ENCODE measurements at regions not wholly inside any gene's neighbourhood (a gene's known extent, or its start where the extent isn't known, plus 50 kb on each side); places are given as distances from the start of the nearest gene placed in this dataset.
A peak's percentile ranks its signal among the peaks of the same experiment; 100 is the strongest.
"Not testable (repeated sequence)": the region's sequence is repeated elsewhere in the genome, so short reads cannot be mapped to it uniquely, and the experiment has no call there.

DNA sequence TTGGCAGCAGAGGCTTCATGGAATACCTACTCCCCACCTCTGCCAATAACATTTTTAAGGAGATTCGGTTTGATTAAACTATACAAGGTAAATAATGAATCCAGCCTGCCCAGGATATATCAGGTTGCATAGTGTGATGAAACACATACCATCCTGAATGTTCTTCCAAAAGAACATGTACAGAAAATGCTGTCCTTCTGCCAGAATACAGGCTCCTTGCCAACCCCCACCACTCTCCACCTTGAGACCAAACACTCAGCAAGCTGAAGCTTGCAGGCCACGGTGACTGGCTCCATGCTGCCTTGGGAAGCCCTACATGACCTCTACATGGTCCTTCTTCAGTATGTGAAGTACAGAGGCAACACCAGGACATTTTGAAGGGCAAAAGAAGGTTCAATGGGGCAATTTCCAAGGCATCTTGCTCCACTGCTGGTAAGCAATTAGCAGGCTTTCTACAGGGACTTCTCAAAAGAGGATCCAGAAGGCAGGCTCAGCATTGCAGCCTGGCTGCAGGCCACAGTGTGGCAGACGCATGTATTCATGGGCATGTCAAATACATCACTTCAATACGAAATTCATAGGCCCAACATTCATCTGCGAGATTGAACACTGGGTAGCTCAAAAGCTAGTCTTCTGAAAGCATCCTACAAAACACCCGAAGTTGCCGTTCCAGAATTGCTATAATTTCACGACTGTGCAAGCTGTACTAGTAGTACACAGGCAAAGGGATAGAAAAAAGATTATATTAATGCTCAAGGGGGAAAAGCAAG, 62.4 kb upstream of the SERP2 start:
- Histone ChIP-seq H3K4me2 (ENCODE audit: unreplicated experiment) (no peak overlapping the region), H3K27me3 (replicated peaks; ENCODE audit: insufficient read depth) (no peaks in the 10 kb centered on the region), H3K27ac (no peak overlapping the region), H2AFZ (no peak overlapping the region), H3F3A (ENCODE audit: insufficient read depth) (peaks cover 32% of the 10 kb centered on the region), H3K4me3 (no peak overlapping the region), H3K4me1 (ENCODE audit: insufficient read depth) (peaks cover 29% of the 10 kb centered on the region), H3K9me2 (ENCODE audit: insufficient read depth) (no peaks in the 10 kb centered on the region), H3K36me3 (ENCODE audit: low read depth) (no peaks in the 10 kb centered on the region), H3K9ac (no peak overlapping the region), H4K20me1 (ENCODE audit: insufficient read depth) (no peaks in the 10 kb centered on the region), H3K79me2 (ENCODE audit: insufficient read depth) (no peaks in the 10 kb centered on the region), H3K9me3 (ENCODE audit: low read depth) (no peaks in the 10 kb centered on the region)
- in situ Hi-C loops (cut with MboI) = no loop called here
- TF ChIP-seq EZH2 (IDR thresholded peaks at IDR 0.05; ENCODE audit: insufficient read depth, poor library complexity, severe bottlenecking) (no peak), EZH2phosphoT487 (IDR thresholded peaks at IDR 0.05; ENCODE audit: insufficient read depth, low read depth) (no peak)
- DNase-seq = peak; percentile 13
- WGBS, 2 experiments (ENCODE audit: low coverage in 1 of 2, low lambda C conversion rate in 2 of 2, missing lambda C conversion rate in 2 of 2) = 93 to 94% methylated on average over 8 of the region's 8 CpGs

DNA sequence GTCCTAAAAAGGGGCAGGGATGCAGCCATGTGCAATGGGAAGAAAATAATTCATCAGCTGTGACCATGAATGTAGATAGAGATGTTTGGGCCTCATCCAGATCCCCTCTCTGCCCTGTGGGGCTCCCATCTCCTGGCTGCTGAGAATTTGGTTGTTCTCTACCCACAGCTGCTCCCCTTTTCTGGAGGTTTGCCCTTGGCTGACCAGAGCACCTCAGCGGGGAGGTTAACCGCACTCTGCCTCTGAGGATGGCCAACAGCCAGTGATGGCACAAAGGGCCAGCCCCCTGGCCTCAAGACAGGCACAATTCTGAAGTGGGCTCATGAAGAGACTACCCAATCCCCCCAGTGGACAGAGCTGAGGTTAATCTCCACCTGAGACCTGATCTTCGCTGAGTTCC, 61.5 kb upstream of the SERP2 start:
- H3K4me1 ChIP-seq (ENCODE audit: insufficient read depth) = peaks cover 24% of the 10 kb centered on the region
- in situ Hi-C loops (cut with MboI) = no loop called here
- peaks cover 32% of the 10 kb centered on the region for H3F3A ChIP-seq (ENCODE audit: insufficient read depth)
- WGBS, 2 experiments (ENCODE audit: low coverage in 1 of 2, low lambda C conversion rate in 2 of 2, missing lambda C conversion rate in 2 of 2) = 97 to 98% methylated on average over 3 of the region's 3 CpGs
- H3K27me3 ChIP-seq (replicated peaks; ENCODE audit: insufficient read depth) = no peaks in the 10 kb centered on the region
- TF ChIP-seq EZH2phosphoT487 (IDR thresholded peaks at IDR 0.05; ENCODE audit: insufficient read depth, low read depth) = no peak
- TF ChIP-seq EZH2 (IDR thresholded peaks at IDR 0.05; ENCODE audit: insufficient read depth, poor library complexity, severe bottlenecking) = no peak
- H3K4me3 ChIP-seq = no peak overlapping the region
- no peaks in the 10 kb centered on the region for H4K20me1 ChIP-seq (ENCODE audit: insufficient read depth)
- no peaks in the 10 kb centered on the region for H3K79me2 ChIP-seq (ENCODE audit: insufficient read depth)
- no peak for DNase-seq
- no peaks in the 10 kb centered on the region for H3K9me2 ChIP-seq (ENCODE audit: insufficient read depth)
- peak overlapping the region; percentile 94; the same call in 1 of the 2 replicates for H3K27ac ChIP-seq
- no peaks in the 10 kb centered on the region for H3K9me3 ChIP-seq (ENCODE audit: low read depth)
- no peak overlapping the region for H2AFZ ChIP-seq
- no peak overlapping the region for H3K9ac ChIP-seq
- H3K36me3 ChIP-seq (ENCODE audit: low read depth) = no peaks in the 10 kb centered on the region
- no peak overlapping the region for H3K4me2 ChIP-seq (ENCODE audit: unreplicated experiment)

- in situ Hi-C loops (cut with MboI) = no loop called here
- DNase-seq = peak; percentile 94
- TF ChIP-seq EZH2 (IDR thresholded peaks at IDR 0.05; ENCODE audit: insufficient read depth, poor library complexity, severe bottlenecking) (no peak), EZH2phosphoT487 (IDR thresholded peaks at IDR 0.05; ENCODE audit: insufficient read depth, low read depth) (peak; percentile 93)
- H2AFZ ChIP-seq = no peak overlapping the region
- peak overlapping the region; percentile 72 for H3K9ac ChIP-seq
- peak overlapping the region; percentile 2; the same call in 1 of the 2 replicates for H3K4me3 ChIP-seq
- H3K9me3 ChIP-seq (ENCODE audit: low read depth) = no peaks in the 10 kb centered on the region
- no peaks in the 10 kb centered on the region for H3K27me3 ChIP-seq (replicated peaks; ENCODE audit: insufficient read depth)
- H3K9me2 ChIP-seq (ENCODE audit: insufficient read depth) = no peaks in the 10 kb centered on the region
- no peaks in the 10 kb centered on the region for H3K36me3 ChIP-seq (ENCODE audit: low read depth)
- H3K4me1 ChIP-seq (ENCODE audit: insufficient read depth) = peaks cover 31% of the 10 kb centered on the region
- H4K20me1 ChIP-seq (ENCODE audit: insufficient read depth) = no peaks in the 10 kb centered on the region
- WGBS, 2 experiments (ENCODE audit: low coverage in 1 of 2, low lambda C conversion rate in 2 of 2, missing lambda C conversion rate in 2 of 2) = 2 to 5% methylated on average over 2 of the region's 2 CpGs
- peak overlapping the region; percentile 59 for H3K4me2 ChIP-seq (ENCODE audit: unreplicated experiment)
- H3K27ac ChIP-seq = peak overlapping the region; percentile 94
- peaks cover 38% of the 10 kb centered on the region for H3F3A ChIP-seq (ENCODE audit: insufficient read depth)
- H3K79me2 ChIP-seq (ENCODE audit: insufficient read depth) = no peaks in the 10 kb centered on the region
Measured at GRCh38 chr13:44312834-44313551, 60.6 kb upstream of the SERP2 start.

- Histone ChIP-seq H3K4me2 (ENCODE audit: unreplicated experiment) (peak overlapping the region; percentile 59), H3K4me3 (peak overlapping the region; percentile 2; the same call in 1 of the 2 replicates), H3K4me1 (ENCODE audit: insufficient read depth) (peaks cover 36% of the 10 kb centered on the region), H3K79me2 (ENCODE audit: insufficient read depth) (no peaks in the 10 kb centered on the region), H3K9me2 (ENCODE audit: insufficient read depth) (no peaks in the 10 kb centered on the region), H3K27me3 (replicated peaks; ENCODE audit: insufficient read depth) (no peaks in the 10 kb centered on the region), H3K9ac (peak overlapping the region; percentile 72), H4K20me1 (ENCODE audit: insufficient read depth) (no peaks in the 10 kb centered on the region), H3K27ac (peak overlapping the region; percentile 94), H2AFZ (no peak overlapping the region), H3K9me3 (ENCODE audit: low read depth) (no peaks in the 10 kb centered on the region), H3K36me3 (ENCODE audit: low read depth) (no peaks in the 10 kb centered on the region), H3F3A (ENCODE audit: insufficient read depth) (peaks cover 45% of the 10 kb centered on the region)
- no peak for TF ChIP-seq EZH2phosphoT487 (IDR thresholded peaks at IDR 0.05; ENCODE audit: insufficient read depth, low read depth)
- TF ChIP-seq EZH2 (IDR thresholded peaks at IDR 0.05; ENCODE audit: insufficient read depth, poor library complexity, severe bottlenecking) = no peak
- 15 to 23% methylated on average over 2 of the region's 2 CpGs for WGBS, 2 experiments (ENCODE audit: low coverage in 1 of 2, low lambda C conversion rate in 2 of 2, missing lambda C conversion rate in 2 of 2)
- peak; percentile 88 for DNase-seq
- in situ Hi-C loops (cut with MboI) = no loop called here
Measured at GRCh38 chr13:44313674-44314073, 60.0 kb upstream of the SERP2 start.

DNA sequence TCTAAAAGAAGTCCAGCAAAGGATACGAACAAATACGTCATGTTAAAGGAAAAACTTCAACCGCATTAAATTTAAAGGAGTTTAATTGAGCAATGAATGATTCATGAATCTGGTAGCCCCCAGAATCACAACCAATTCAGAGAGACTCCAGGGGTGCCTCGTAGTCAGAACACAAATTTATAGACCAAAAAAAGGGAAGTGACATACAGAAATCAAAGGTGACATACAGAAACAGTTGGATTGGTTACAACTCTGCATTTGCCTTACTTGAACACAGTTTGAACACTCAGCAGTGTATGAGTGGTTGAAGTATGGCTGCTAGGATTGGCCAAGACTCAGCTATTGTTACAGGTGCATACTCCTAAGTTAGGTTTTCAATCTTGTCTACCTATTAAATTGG, 59.5 kb upstream of the SERP2 start:
- 82 to 86% methylated on average over 4 of the region's 4 CpGs for WGBS, 2 experiments (ENCODE audit: low coverage in 1 of 2, low lambda C conversion rate in 2 of 2, missing lambda C conversion rate in 2 of 2)
- in situ Hi-C loops (cut with MboI); H4K20me1 ChIP-seq (ENCODE audit: insufficient read depth); DNase-seq; H3K27me3 ChIP-seq (replicated peaks; ENCODE audit: insufficient read depth); H3K9me3 ChIP-seq (ENCODE audit: low read depth); H3K36me3 ChIP-seq (ENCODE audit: low read depth); H3K79me2 ChIP-seq (ENCODE audit: insufficient read depth); H2AFZ ChIP-seq; H3K9me2 ChIP-seq (ENCODE audit: insufficient read depth); H3K9ac ChIP-seq: not testable (repeated sequence)
- peaks cover 36% of the 10 kb centered on the region for H3K4me1 ChIP-seq (ENCODE audit: insufficient read depth)
- H3F3A ChIP-seq (ENCODE audit: insufficient read depth) = peaks cover 48% of the 10 kb centered on the region
- H3K4me2 ChIP-seq (ENCODE audit: unreplicated experiment) = peak overlapping the region; percentile 24
- H3K4me3 ChIP-seq = 0 out of 2 replicates have a peak overlapping the region, but pooled peaks have one; percentile 2
- peak overlapping the region; percentile 94 for H3K27ac ChIP-seq

Measured in GM23248 (cell line).